HUES6 (cell line): ENCODE measurements at regions not wholly inside any gene's neighbourhood (a gene's known extent, or its start where the extent isn't known, plus 50 kb on each side); places are given as distances from the start of the nearest gene placed in this dataset.
A peak's percentile ranks its signal among the peaks of the same experiment; 100 is the strongest.

Source experiments
- H3K27ac ChIP-seq: 2 replicates; pipeline ENCODE4 v1.7.0; 2013; ENCODE audit warnings: low read depth, mild to moderate bottlenecking, low read length, inconsistent platforms
- H3K27me3 ChIP-seq: 2 replicates; pipeline ENCODE4 v1.6.1; 2013; ENCODE audit warnings: low read length; ENCODE audit not compliant: control insufficient read depth, insufficient read depth
- H3K36me3 ChIP-seq: 2 replicates; pipeline ENCODE4 v1.6.1; 2013; ENCODE audit warnings: low read length; ENCODE audit not compliant: control insufficient read depth, insufficient read depth
- H3K4me1 ChIP-seq: 2 replicates; pipeline ENCODE4 v1.6.1; 2013; ENCODE audit warnings: low read length; ENCODE audit not compliant: control insufficient read depth, insufficient read depth
- H3K4me3 ChIP-seq: 2 replicates; pipeline ENCODE4 v1.5.1; 2013; ENCODE audit warnings: low read depth, low read length
- H3K9ac ChIP-seq: one replicate; pipeline ENCODE4 v1.6.1; 2013; ENCODE audit warnings: mild to moderate bottlenecking, low read length
- H3K9me3 ChIP-seq: 2 replicates; pipeline ENCODE4 v1.6.1; 2013; ENCODE audit warnings: low read depth, low read length; ENCODE audit not compliant: control insufficient read depth, insufficient read depth

- Histone ChIP-seq H3K9me3 (no peaks in the 10 kb centered on the region), H3K27me3 (no peaks in the 10 kb centered on the region), H3K9ac (no peak overlapping the region), H3K27ac (no peak overlapping the region), H3K36me3 (no peaks in the 10 kb centered on the region), H3K4me3 (no peak overlapping the region), H3K4me1 (peaks cover 35% of the 10 kb centered on the region)
Measured at GRCh38 chr4:159500861-159501260, 398.0 kb downstream of the RAPGEF2 start.

- Histone ChIP-seq H3K4me3 (no peak overlapping the region), H3K27me3 (no peaks in the 10 kb centered on the region), H3K36me3 (no peaks in the 10 kb centered on the region), H3K27ac (peak overlapping the region; percentile 48; the same call in 1 of the 2 replicates), H3K4me1 (peaks cover 33% of the 10 kb centered on the region), H3K9me3 (no peaks in the 10 kb centered on the region), H3K9ac (peak overlapping the region; percentile 14)
Measured at GRCh38 chr4:159503236-159504008, 400.5 kb downstream of the RAPGEF2 start.

GRCh38 chr4:159504684-159505083 lies 401.8 kb downstream of the RAPGEF2 start:
- Histone ChIP-seq H3K27me3 (no peaks in the 10 kb centered on the region), H3K36me3 (no peaks in the 10 kb centered on the region), H3K4me1 (peaks cover 30% of the 10 kb centered on the region), H3K4me3 (no peak overlapping the region), H3K9me3 (no peaks in the 10 kb centered on the region), H3K9ac (no peak overlapping the region), H3K27ac (0 out of 2 replicates have a peak overlapping the region, but pooled peaks have one; percentile 36)

- peaks cover 30% of the 10 kb centered on the region for H3K4me1 ChIP-seq
Measured at GRCh38 chr4:159505266-159505975, 402.5 kb downstream of the RAPGEF2 start.

GRCh38 chr4:159506801-159507517 lies 404.1 kb downstream of the RAPGEF2 start:
- no peak overlapping the region for H3K4me3 ChIP-seq
- no peak overlapping the region for H3K27ac ChIP-seq
- no peaks in the 10 kb centered on the region for H3K9me3 ChIP-seq
- H3K36me3 ChIP-seq, result no peaks in the 10 kb centered on the region
- peaks cover 30% of the 10 kb centered on the region for H3K4me1 ChIP-seq
- no peaks in the 10 kb centered on the region for H3K27me3 ChIP-seq
- no peak overlapping the region for H3K9ac ChIP-seq

More at GRCh38 chr4:159505266-159505975, 402.5 kb downstream of the RAPGEF2 start:
- no peak overlapping the region for H3K27ac ChIP-seq
- H3K4me3 ChIP-seq, result no peak overlapping the region
- H3K9me3 ChIP-seq, result no peaks in the 10 kb centered on the region
- no peak overlapping the region for H3K9ac ChIP-seq
- no peaks in the 10 kb centered on the region for H3K27me3 ChIP-seq
- H3K36me3 ChIP-seq, result no peaks in the 10 kb centered on the region

- peaks cover 17% of the 10 kb centered on the region for H3K4me1 ChIP-seq
- H3K36me3 ChIP-seq, result no peaks in the 10 kb centered on the region
- H3K9ac ChIP-seq, result no peak overlapping the region
- H3K9me3 ChIP-seq, result no peaks in the 10 kb centered on the region
- H3K4me3 ChIP-seq, result no peak overlapping the region
- H3K27ac ChIP-seq, result no peak overlapping the region
- H3K27me3 ChIP-seq, result no peaks in the 10 kb centered on the region
Measured at GRCh38 chr4:159508917-159509500, 406.1 kb downstream of the RAPGEF2 start.

- H3K36me3 ChIP-seq, result no peaks in the 10 kb centered on the region
- H3K27me3 ChIP-seq, result no peaks in the 10 kb centered on the region
- no peaks in the 10 kb centered on the region for H3K4me1 ChIP-seq
- no peak overlapping the region for H3K9ac ChIP-seq
- no peak overlapping the region for H3K4me3 ChIP-seq
- no peak overlapping the region for H3K27ac ChIP-seq
- H3K9me3 ChIP-seq, result no peaks in the 10 kb centered on the region
Measured at GRCh38 chr4:159512348-159512747, 409.5 kb downstream of the RAPGEF2 start.

GRCh38 chr4:159515314-159516025 lies 412.6 kb downstream of the RAPGEF2 start:
- no peaks in the 10 kb centered on the region for H3K4me1 ChIP-seq
- H3K27me3 ChIP-seq, result no peaks in the 10 kb centered on the region
- no peak overlapping the region for H3K4me3 ChIP-seq
- H3K9me3 ChIP-seq, result no peaks in the 10 kb centered on the region
- no peak overlapping the region for H3K9ac ChIP-seq
- no peak overlapping the region for H3K27ac ChIP-seq
- H3K36me3 ChIP-seq, result no peaks in the 10 kb centered on the region

- no peaks in the 10 kb centered on the region for H3K4me1 ChIP-seq
- no peak overlapping the region for H3K4me3 ChIP-seq
- no peak overlapping the region for H3K9ac ChIP-seq
- peaks cover 4% of the 10 kb centered on the region; the same call in 1 of the 2 replicates for H3K9me3 ChIP-seq
- no peak overlapping the region for H3K27ac ChIP-seq
- H3K36me3 ChIP-seq, result no peaks in the 10 kb centered on the region
- H3K27me3 ChIP-seq, result no peaks in the 10 kb centered on the region
Measured at GRCh38 chr4:159516556-159517140, 413.8 kb downstream of the RAPGEF2 start.

GRCh38 chr4:159520074-159520473 lies 417.2 kb downstream of the RAPGEF2 start:
- Histone ChIP-seq H3K9me3 (peaks cover 9% of the 10 kb centered on the region; the same call in 1 of the 2 replicates), H3K4me3 (no peak overlapping the region), H3K4me1 (no peaks in the 10 kb centered on the region), H3K36me3 (no peaks in the 10 kb centered on the region), H3K27me3 (no peaks in the 10 kb centered on the region), H3K9ac (no peak overlapping the region), H3K27ac (no peak overlapping the region)
